Fibroblast of skin of back (primary cell): ENCODE measurements at regions not wholly inside any gene's neighbourhood (a gene's known extent, or its start where the extent isn't known, plus 50 kb on each side); places are given as distances from the start of the nearest gene placed in this dataset.

Experiments
- DNase-seq: peaks from one replicate; pipeline ENCODE4 v3.0.0-alpha.2; 2013

DNA sequence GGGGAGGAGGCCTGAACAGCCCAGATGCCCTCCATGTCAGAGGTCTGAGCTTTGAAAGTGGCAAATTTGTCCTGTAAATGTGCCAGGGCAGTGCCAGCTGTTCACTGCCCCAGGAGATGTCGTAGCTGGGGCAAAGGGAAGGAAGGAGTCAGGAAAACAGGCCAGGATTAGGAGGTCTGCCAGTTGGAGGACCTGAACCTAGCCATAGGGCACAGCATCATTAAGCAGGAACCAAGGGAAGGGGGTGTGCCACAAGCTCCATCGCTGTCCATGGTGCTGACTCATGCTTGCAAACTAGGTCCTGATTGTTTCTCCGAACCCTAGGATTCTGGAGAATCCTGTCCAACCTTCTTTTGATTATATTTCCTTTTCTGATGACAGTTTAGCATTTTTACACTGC is 124.2 kb downstream of the TMEM132E start:
- DNase-seq = peak; percentile 30

GRCh38 chr17:34699181-34699580 is 119.8 kb downstream of the TMEM132E start:
- DNase-seq = no peak

DNA sequence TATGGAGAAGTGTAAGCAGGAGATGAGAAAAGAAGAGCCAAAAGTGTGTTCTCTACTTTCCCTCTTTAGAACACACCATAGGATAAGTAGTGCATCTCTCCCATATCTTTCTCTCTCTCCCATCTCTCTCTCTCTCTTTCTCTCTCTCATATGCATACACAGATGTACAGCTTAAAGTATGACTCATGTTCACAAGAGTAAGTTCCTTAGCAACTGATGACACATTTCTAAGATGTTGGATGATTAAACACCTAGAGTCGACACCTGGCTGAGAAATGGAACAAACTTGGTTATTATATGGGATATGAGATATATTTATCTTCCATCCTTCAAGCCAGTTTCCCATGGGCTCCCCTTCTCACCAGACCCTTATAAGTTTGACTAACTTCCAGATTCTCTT is 113.5 kb downstream of the TMEM132E start:
- DNase-seq = no peak
